ENCODE measurements at regions not wholly inside any gene's neighbourhood (a gene's known extent, or its start where the extent isn't known, plus 50 kb on each side); places are given as distances from the start of the nearest gene placed in this dataset.
A peak's percentile ranks its signal among the peaks of the same experiment; 100 is the strongest.

DNA sequence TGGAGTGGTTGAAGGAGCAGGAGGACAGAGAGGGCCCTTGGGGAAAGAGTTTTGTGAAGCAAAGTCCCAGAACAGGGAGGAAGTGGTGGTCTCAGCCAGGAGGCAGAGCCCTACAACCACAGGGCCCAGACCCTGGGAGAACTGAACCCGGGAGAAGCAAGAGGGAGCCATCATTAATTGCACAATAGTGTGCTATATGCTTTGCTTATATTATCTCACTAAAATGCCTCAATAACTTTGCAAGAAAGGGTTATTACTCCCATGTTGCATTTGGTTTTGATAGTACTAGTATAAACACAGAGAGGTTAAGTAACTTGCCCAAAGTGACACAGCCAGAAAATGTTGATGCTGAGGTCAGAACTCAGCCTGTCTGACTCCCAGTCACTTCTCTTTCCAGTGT is 124.3 kb downstream of the FOXD2 start:
- H3K36me3 Mint-ChIP-seq: no peaks in the 10 kb centered on the region
- no peak overlapping the region for H3K4me3 Mint-ChIP-seq
- H3K27ac Mint-ChIP-seq: no peak overlapping the region
- peaks cover 12% of the 10 kb centered on the region for H3K27me3 Mint-ChIP-seq
- DNase-seq (ENCODE audit: extremely low spot score, unreplicated experiment): no peak
- H3K4me1 Mint-ChIP-seq (ENCODE audit: unreplicated experiment): peaks cover 53% of the 10 kb centered on the region
- no peaks in the 10 kb centered on the region for H3K9me3 Mint-ChIP-seq
- TF ChIP-seq, protein P1, sequence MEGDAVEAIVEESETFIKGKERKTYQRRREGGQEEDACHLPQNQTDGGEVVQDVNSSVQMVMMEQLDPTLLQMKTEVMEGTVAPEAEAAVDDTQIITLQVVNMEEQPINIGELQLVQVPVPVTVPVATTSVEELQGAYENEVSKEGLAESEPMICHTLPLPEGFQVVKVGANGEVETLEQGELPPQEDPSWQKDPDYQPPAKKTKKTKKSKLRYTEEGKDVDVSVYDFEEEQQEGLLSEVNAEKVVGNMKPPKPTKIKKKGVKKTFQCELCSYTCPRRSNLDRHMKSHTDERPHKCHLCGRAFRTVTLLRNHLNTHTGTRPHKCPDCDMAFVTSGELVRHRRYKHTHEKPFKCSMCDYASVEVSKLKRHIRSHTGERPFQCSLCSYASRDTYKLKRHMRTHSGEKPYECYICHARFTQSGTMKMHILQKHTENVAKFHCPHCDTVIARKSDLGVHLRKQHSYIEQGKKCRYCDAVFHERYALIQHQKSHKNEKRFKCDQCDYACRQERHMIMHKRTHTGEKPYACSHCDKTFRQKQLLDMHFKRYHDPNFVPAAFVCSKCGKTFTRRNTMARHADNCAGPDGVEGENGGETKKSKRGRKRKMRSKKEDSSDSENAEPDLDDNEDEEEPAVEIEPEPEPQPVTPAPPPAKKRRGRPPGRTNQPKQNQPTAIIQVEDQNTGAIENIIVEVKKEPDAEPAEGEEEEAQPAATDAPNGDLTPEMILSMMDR (conservative IDR thresholded peaks at IDR 0.05): no peak

DNA sequence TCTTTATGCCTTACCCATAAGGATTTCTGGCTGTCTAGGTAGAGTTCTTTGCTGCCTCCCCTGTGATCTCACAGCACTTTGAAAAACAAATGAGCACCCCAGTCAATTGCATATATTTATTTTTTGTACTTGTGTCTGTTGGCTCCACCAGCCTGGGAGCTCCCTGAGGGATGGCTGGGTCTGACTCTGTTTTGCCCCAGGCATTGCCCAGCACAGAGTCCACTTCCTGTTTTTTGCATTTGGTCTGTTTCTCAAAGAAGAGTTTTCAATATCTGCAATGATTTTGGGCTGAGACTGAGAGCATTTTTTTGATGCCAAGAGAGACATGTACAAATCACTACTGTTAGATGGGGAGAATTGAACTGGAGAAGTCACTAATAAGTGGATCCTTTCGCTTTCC is 125.0 kb downstream of the FOXD2 start:
- TF ChIP-seq, protein P1 (conservative IDR thresholded peaks at IDR 0.05): no peak

DNA sequence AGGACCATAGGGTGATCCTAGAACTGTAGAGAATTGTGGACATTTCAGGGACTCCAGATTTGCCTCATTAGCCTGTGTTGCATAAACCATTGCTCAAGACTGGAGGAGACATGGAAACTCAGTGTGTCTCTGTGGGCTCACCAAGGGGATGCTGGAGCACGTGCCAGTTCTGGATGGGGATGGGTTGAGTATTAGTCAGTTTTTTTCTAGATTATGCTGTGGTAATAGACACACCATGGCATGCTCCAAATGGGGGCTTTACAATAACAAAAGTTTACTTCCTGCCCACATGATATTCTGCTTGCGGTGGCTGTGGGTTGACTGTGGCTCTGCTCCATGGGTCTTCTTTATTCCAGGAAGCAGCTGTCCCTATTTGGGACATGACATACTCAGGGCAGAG is 125.4 kb downstream of the FOXD2 start:
- H3K4me1 Mint-ChIP-seq (ENCODE audit: unreplicated experiment): peaks cover 55% of the 10 kb centered on the region
- no peaks in the 10 kb centered on the region for H3K36me3 Mint-ChIP-seq
- DNase-seq (ENCODE audit: extremely low spot score, unreplicated experiment): no peak
- H3K27ac Mint-ChIP-seq: no peak overlapping the region
- TF ChIP-seq, protein P1 (conservative IDR thresholded peaks at IDR 0.05): no peak
- peaks cover 9% of the 10 kb centered on the region for H3K27me3 Mint-ChIP-seq
- no peak overlapping the region for H3K4me3 Mint-ChIP-seq
- no peaks in the 10 kb centered on the region for H3K9me3 Mint-ChIP-seq

More for the DNA sequence above, 125.0 kb downstream of the FOXD2 start:
- no peak for DNase-seq (ENCODE audit: extremely low spot score, unreplicated experiment)
- Mint-ChIP-seq H3K27me3 (peaks cover 8% of the 10 kb centered on the region), H3K27ac (no peak overlapping the region), H3K36me3 (no peaks in the 10 kb centered on the region), H3K4me1 (ENCODE audit: unreplicated experiment) (peaks cover 53% of the 10 kb centered on the region), H3K4me3 (no peak overlapping the region), H3K9me3 (no peaks in the 10 kb centered on the region)

DNA sequence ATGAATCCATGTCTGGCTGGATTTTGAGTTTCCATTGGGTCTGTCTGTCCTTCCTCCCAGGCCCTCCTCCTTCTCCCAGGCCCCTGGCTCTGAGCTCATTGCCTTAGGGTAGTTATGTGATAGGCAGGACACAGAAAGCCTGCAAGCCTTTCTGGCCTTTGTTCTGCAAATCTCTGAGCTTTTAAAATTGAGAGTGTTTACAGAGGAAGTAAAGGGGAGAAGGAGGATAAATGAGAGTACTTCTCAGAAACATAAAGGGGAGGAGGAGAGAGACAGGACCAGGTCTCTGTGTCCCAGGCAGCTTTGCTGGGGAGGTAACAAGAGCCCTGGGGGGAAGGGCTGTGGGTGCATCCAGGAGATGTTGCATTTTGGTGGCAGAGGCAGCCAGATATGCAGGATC is 126.7 kb downstream of the FOXD2 start:
- Mint-ChIP-seq H3K27ac (peak overlapping the region; percentile 38), H3K4me1 (ENCODE audit: unreplicated experiment) (peaks cover 57% of the 10 kb centered on the region), H3K9me3 (no peaks in the 10 kb centered on the region), H3K27me3 (peaks cover 11% of the 10 kb centered on the region), H3K36me3 (no peaks in the 10 kb centered on the region), H3K4me3 (no peak overlapping the region)
- TF ChIP-seq, protein P1 (conservative IDR thresholded peaks at IDR 0.05): no peak
- DNase-seq (ENCODE audit: extremely low spot score, unreplicated experiment): no peak

DNA sequence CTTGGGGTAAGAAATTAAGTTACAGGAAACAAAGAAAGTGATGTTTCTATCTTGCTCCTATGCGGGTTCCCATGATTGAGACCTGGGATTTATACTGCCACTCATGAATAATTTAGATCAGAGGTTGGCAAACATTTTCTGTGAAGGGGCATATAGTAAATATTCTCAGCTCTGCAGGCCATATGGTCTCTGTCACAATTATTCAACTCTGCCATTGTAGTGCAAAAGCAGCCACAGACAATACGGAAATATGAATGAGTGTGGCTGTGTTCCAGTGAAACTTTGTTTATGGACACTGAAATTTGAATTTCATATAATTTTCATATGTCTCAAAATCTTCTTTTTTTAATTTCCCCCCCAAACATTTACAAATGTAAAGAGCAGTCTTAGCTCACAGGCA is 127.2 kb downstream of the FOXD2 start:
- Mint-ChIP-seq H3K36me3 (no peaks in the 10 kb centered on the region), H3K9me3 (no peaks in the 10 kb centered on the region), H3K4me1 (ENCODE audit: unreplicated experiment) (peaks cover 57% of the 10 kb centered on the region), H3K27ac (no peak overlapping the region), H3K27me3 (peaks cover 17% of the 10 kb centered on the region), H3K4me3 (no peak overlapping the region)
- TF ChIP-seq, protein P1 (conservative IDR thresholded peaks at IDR 0.05): no peak
- no peak for DNase-seq (ENCODE audit: extremely low spot score, unreplicated experiment)

DNA sequence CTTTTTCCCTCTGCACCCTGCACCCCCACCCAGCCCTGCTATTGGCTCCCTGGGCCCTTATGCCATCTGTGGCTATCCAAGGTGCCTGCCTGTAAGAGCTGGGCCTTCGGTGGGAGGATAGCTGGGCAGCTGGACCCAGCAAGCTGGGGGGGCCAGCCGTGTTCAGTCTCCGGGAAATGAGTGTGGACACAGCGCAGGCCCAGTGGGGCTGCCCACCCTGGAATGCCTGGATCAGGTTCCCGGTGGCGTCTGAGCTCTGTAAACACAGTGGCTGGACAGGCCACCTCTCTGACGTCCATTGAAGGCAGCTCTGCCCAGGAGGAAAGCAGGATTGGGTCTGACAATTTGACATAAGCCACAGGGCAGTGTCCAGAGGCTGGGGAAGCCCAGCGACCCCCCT is 127.8 kb downstream of the FOXD2 start:
- no peak for DNase-seq (ENCODE audit: extremely low spot score, unreplicated experiment)
- Mint-ChIP-seq H3K27me3 (peaks cover 20% of the 10 kb centered on the region), H3K4me3 (no peak overlapping the region), H3K9me3 (no peaks in the 10 kb centered on the region), H3K4me1 (ENCODE audit: unreplicated experiment) (peaks cover 51% of the 10 kb centered on the region), H3K27ac (no peak overlapping the region), H3K36me3 (no peaks in the 10 kb centered on the region)
- TF ChIP-seq, protein P1 (conservative IDR thresholded peaks at IDR 0.05): no peak
